ENCODE measurements at regions not wholly inside any gene's neighbourhood (a gene's known extent, or its start where the extent isn't known, plus 50 kb on each side); places are given as distances from the start of the nearest gene placed in this dataset.
"Not testable (repeated sequence)": the region's sequence is repeated elsewhere in the genome, so short reads cannot be mapped to it uniquely, and the experiment has no call there.

DNA sequence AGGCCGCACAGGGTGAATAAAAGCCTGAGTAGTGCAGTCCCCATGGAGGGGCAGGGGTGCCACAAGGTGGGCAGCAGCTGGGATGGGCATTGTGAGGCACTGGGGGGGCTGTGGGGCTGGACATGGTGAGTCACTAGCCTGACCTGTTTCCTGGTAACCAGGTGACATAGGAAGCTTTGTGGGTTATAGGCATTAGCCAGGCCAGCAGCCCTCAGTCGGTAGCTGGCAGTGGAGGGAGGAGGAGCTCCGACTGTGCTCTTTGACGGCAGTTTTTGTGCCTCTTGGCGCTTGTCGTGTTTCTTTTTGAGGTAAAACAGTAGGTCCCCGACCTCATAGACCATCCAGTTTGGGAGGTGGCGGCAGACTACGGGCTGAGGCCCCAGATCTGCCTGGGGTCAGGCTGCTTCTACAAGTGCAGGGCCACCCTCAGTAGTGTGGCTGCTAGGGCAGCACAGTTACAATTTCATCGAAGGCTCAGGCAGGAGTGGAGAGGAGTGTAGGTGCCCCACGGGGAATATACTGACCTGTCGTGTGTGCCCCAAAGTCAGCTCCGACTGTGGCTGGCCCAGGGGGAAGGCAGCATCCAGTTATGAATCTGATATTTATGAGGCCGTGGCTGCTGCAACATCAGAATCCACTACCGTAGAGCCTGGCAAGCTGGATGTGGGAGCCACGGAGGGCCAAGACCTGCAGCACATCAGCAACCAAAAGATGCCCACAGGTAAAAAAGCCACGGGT, 107.7 kb downstream of the CRYBB2 start:
- in situ Hi-C loops (cut with MboI; ENCODE audit: low sequenced_read_pairs, unreplicated experiment) = no loop called here
- no peak for DNase-seq (ENCODE audit: low spot score)
- TF ChIP-seq, protein P1, sequence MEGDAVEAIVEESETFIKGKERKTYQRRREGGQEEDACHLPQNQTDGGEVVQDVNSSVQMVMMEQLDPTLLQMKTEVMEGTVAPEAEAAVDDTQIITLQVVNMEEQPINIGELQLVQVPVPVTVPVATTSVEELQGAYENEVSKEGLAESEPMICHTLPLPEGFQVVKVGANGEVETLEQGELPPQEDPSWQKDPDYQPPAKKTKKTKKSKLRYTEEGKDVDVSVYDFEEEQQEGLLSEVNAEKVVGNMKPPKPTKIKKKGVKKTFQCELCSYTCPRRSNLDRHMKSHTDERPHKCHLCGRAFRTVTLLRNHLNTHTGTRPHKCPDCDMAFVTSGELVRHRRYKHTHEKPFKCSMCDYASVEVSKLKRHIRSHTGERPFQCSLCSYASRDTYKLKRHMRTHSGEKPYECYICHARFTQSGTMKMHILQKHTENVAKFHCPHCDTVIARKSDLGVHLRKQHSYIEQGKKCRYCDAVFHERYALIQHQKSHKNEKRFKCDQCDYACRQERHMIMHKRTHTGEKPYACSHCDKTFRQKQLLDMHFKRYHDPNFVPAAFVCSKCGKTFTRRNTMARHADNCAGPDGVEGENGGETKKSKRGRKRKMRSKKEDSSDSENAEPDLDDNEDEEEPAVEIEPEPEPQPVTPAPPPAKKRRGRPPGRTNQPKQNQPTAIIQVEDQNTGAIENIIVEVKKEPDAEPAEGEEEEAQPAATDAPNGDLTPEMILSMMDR (IDR thresholded peaks at IDR 0.05; ENCODE audit: borderline replicate concordance, control extremely low read depth, extremely low read depth, insufficient read depth, missing control alignments) = no peak

DNA sequence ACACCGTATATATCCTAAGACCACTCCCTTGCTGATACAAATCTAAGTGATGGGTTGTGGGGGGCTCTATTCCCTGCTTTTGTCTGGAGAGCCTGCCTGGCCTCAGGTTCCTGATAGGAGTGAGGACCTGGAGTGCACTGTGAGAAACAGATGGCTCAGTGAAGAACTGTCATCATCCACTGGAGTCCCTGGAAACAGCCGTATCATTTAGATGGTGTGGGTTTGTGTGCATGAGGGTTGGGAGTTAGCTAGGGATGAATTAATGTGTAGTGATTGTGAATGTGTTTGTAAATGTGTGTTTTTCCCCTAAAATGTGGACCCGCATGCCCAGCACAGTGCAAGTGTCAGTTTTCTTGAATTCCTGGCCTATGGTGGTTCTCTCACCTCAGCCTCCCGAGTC, 111.6 kb downstream of the CRYBB2 start:
- DNase-seq (ENCODE audit: low spot score) = no peak
- TF ChIP-seq, protein P1 (IDR thresholded peaks at IDR 0.05; ENCODE audit: borderline replicate concordance, control extremely low read depth, extremely low read depth, insufficient read depth, missing control alignments) = no peak
- in situ Hi-C loops (cut with MboI; ENCODE audit: low sequenced_read_pairs, unreplicated experiment) = no loop called here

DNA sequence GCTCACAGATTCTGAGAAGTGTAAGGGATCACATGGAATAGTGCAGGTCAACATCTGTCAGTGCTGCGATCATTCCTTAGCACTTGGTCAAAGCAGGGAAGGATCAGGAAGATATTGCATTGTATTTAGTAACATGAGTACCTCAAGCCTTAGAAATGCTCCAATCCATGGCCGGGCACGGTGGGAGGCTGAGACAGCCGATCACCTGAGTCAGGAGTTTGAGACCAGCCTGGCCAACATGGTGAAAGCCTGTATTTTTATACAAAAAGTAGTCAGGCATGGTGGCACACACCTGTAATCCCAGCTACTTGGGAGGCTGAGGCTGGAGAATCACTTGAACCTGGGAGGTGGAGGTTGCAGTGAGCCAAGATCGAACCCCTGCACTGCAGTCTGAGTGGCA, 112.5 kb downstream of the CRYBB2 start:
- in situ Hi-C loops (cut with MboI; ENCODE audit: low sequenced_read_pairs, unreplicated experiment) = not testable (repeated sequence)

DNA sequence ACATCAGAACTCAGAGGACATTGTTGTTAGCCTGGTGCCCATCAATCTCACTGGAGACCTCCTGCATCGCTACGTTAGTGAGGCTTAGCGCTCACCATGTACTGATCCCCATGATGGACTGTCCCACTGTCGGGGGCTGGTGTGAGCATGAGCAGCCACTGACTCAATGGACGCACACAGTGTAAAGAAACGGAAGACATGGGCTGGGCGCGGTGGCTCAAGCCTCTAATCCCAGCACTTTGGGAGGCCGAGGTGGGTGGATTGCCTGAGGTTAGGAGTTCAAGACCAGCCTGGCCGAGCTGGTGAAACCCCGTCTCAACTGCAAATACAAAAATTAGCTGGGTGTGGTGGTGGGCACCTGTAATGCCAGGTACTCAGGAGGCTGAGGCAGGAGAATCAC, 112.9 kb downstream of the CRYBB2 start:
- in situ Hi-C loops (cut with MboI; ENCODE audit: low sequenced_read_pairs, unreplicated experiment) = no loop called here
- TF ChIP-seq, protein P1 (IDR thresholded peaks at IDR 0.05; ENCODE audit: borderline replicate concordance, control extremely low read depth, extremely low read depth, insufficient read depth, missing control alignments) = no peak
- no peak for DNase-seq (ENCODE audit: low spot score)

More for the DNA sequence above, 112.5 kb downstream of the CRYBB2 start:
- DNase-seq (ENCODE audit: low spot score) = not testable (repeated sequence)

DNA sequence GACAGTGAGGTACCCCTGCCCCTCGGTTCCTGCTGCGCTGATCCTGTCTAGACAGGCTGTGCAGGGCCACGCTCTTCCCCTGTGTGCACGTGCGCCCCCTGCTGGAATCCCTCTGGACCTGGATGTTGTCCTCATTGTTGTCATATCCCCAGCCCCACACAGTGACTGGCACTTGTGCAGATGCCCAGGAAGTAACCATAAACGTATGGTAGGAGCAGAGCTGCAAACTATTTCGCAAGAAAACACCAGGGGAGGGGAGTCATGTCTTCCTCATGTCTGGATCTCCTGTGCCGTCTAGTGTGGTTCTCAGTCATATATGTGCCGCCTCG, 114.7 kb downstream of the CRYBB2 start:
- DNase-seq (ENCODE audit: low spot score) = peak; percentile 63
- TF ChIP-seq, protein P1 (IDR thresholded peaks at IDR 0.05; ENCODE audit: borderline replicate concordance, control extremely low read depth, extremely low read depth, insufficient read depth, missing control alignments) = peak; percentile 65
- in situ Hi-C loops (cut with MboI; ENCODE audit: low sequenced_read_pairs, unreplicated experiment) = no loop called here

DNA sequence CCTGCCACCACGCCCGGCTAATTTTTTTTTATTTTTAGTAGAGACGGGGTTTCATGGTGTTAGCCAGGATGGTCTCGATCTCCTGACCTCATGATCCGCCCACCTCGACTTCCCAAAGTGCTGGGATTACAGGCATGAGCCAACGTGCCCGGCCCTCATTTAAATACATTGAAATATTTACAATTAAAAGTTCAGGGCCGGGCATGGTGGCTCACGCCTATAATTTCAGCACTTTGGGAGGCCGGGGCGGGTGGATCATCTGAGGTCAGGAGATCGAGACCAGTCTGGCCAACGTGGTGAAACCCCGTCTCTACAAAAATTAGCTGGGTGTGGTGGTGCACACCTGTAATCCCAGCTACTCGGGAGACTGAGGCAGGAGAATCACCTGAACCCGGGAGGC, 115.2 kb downstream of the CRYBB2 start:
- DNase-seq (ENCODE audit: low spot score); in situ Hi-C loops (cut with MboI; ENCODE audit: low sequenced_read_pairs, unreplicated experiment): not testable (repeated sequence)

DNA sequence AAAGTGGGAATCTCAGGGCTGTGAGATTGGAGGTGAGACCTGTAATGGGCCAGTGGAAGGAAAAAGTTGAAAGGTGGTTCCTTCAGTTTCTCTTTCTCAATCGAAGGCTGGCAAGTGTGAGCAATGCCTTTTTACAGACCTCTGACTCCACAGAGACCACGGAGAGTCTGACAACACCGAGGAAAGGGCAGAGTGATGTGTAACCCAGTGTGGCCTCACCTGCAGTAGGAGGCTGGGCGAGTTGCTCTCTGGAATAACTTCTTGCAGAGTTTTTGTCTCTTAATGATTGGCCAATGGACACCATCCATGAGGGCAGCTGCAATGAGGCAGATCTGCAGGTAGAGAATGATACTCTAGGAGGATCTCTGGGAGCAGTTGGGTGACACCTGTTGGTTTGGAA, 115.8 kb downstream of the CRYBB2 start:
- in situ Hi-C loops (cut with MboI; ENCODE audit: low sequenced_read_pairs, unreplicated experiment); DNase-seq (ENCODE audit: low spot score): not testable (repeated sequence)

DNA sequence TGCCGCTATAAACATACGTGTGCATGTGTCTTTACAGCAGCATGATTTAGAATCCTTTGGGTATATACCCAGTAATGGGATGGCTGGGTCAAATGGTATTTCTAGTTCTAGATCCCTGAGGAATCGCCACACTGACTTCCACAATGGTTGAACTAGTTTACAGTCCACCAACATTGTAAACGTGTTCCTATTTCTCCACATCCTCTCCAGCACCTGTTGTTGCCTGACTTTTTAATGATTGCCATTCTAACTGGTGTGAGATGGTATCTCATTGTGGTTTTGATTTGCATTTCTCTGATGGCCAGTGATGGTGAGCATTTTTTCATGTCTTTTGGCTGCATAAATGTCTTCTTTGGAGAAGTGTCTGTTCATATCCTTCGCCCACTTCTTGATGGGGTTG, 121.1 kb downstream of the CRYBB2 start:
- in situ Hi-C loops (cut with MboI; ENCODE audit: low sequenced_read_pairs, unreplicated experiment); DNase-seq (ENCODE audit: low spot score): not testable (repeated sequence)

DNA sequence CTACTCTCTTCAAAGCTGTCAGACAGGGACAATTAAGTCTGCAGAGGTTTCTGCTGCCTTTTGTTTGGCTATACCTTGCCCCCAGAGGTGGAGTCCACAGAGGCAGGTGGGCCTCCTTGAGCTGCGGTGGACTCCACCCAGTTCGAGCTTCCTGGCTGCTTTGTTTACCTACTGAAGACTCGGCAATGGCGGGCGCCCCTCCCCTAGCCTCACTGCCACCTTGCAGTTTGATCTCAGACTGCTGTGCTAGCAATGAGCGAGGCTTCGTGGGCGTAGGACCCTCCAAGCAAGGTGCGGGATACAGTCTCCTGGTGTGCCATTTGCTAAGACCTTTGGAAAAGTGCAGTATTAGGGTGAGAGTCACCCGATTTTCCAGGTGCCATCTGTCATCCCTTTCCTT, 124.9 kb downstream of the CRYBB2 start:
- in situ Hi-C loops (cut with MboI; ENCODE audit: low sequenced_read_pairs, unreplicated experiment); DNase-seq (ENCODE audit: low spot score): not testable (repeated sequence)
